SKM-1 treated with dmso at 0.1 percent for 144 hours (cell line): ENCODE measurements at regions not wholly inside any gene's neighbourhood (a gene's known extent, or its start where the extent isn't known, plus 50 kb on each side); places are given as distances from the start of the nearest gene placed in this dataset.

Experiments
- DNase-seq: peaks from one replicate; lab custom pipeline; 2025; ENCODE audit not compliant: unreplicated experiment; lab: John Stamatoyannopoulos, UW

DNA sequence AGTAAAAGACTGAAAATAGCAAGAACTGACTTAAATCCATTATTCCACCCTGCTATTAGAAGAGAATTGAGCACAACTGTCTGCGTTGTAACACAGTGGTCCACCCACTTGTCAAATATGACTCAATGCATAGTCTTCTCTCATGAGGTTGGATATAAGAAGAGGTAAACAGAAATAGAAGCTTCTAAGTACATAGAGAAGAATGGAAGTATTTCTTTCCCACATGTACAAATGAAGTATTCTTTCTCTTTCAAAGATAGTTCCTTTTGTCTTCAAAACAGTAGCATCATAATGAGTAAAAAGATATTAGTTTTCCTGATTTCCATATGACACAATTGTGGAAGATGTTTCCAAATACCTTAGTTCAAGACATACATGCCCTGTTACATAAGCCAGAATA lies 348.6 kb upstream of the CCDC54 start:
- no peak for DNase-seq

GRCh38 chr3:107032111-107032510 lies 345.1 kb upstream of the CCDC54 start:
- DNase-seq, result no peak

DNA sequence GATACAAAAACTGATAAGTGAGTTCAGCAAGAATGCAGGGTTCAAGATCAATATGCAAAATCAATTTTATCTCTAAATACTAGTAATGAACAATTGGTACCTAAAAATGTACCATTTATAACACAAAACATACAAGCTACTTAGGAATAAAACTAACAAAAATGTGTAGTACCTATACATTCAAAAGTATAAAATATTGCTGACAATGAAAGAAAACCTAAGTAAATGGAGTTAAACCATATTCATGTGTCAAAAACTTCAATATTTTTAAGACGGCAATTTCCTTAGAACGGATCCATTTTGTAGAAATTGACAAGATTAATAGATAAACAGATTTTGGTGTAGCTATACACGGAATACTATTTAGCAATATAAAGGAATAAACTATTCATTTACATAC lies 343.1 kb upstream of the CCDC54 start:
- DNase-seq, result no peak

DNA sequence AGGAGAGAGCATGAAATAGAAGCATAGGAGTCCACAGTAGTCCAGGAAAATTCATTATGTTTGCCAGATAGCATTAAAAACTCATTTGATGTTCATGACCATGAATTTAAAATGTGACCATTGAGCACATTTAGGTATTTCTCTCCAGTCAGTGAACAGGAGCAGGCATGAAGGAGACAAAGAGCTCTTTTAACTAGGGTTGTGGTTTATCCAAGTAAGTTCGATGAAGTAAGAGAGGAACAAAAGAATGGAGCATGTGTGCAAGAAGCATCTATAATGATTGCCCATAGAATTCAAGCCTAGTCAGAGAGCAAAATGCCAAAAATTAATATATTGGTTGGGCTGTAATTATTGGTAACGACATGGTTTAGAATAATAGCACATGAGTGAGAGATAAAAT lies 342.1 kb upstream of the CCDC54 start:
- no peak for DNase-seq

GRCh38 chr3:107044677-107045076 lies 332.6 kb upstream of the CCDC54 start:
- no peak for DNase-seq

DNA sequence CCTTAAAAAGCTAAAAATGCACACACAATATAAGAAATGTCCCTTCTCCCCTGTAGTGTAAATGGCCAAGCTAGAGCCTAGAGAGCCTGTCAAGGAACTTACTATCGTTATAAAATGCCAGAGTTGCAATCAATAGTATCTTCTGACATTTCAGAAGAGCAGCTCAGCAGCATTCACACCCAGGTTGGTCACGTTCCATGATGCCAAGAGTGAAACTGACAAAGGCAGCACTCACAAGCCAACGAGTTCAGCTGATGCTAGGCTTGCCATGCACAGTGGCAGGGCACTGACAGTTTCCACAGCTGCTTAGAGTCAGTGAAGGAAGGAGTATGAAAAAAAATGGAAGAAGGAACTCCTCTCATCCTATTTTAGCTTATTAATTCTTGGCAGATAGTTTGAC lies 331.4 kb upstream of the CCDC54 start:
- no peak for DNase-seq

GRCh38 chr3:107055181-107055942 lies 321.9 kb upstream of the CCDC54 start:
- DNase-seq, result no peak

- no peak for DNase-seq
Observed at GRCh38 chr3:107061466-107061865, 315.8 kb upstream of the CCDC54 start.

DNA sequence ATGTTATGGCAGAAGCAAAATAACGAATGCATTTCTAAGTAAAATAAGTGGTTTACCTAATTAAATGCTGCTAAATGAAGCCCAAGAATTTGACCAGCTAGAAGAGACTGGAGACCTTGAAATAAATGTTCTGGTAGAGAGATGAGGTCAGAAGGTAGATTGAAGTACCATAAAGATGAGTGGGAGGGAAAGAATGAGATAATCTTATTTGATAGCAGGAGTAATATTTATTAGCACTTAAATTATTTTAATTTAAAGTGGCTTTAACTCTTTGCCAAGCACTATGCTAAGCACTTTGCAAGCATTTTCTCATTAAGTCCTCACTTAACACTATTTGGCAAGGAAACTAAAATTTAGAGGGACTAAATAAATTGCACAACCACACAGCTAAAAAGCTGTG lies 314.9 kb upstream of the CCDC54 start:
- no peak for DNase-seq

GRCh38 chr3:107062787-107063186 lies 314.5 kb upstream of the CCDC54 start:
- no peak for DNase-seq

DNA sequence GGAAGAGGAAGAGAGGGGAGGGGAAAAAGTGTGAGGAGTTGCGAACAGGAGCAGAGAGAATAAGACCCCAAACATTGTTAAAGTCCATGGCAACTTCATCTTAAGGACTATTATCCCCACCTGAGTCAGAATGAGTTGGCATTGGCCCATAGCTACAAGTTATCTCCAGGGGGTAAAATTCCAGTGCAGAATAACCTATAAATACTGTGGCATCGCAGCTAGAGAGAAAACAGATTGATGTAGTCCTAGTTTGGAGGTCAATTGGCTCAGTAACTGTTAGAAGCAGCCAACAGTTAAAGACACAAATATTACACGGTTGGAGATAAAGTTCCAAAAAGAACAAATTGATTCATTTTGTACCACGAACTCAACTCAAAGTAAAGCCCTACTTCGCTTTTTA lies 313.9 kb upstream of the CCDC54 start:
- DNase-seq, result no peak

GRCh38 chr3:107064405-107065060 lies 312.7 kb upstream of the CCDC54 start:
- DNase-seq, result peak; percentile 66

DNA sequence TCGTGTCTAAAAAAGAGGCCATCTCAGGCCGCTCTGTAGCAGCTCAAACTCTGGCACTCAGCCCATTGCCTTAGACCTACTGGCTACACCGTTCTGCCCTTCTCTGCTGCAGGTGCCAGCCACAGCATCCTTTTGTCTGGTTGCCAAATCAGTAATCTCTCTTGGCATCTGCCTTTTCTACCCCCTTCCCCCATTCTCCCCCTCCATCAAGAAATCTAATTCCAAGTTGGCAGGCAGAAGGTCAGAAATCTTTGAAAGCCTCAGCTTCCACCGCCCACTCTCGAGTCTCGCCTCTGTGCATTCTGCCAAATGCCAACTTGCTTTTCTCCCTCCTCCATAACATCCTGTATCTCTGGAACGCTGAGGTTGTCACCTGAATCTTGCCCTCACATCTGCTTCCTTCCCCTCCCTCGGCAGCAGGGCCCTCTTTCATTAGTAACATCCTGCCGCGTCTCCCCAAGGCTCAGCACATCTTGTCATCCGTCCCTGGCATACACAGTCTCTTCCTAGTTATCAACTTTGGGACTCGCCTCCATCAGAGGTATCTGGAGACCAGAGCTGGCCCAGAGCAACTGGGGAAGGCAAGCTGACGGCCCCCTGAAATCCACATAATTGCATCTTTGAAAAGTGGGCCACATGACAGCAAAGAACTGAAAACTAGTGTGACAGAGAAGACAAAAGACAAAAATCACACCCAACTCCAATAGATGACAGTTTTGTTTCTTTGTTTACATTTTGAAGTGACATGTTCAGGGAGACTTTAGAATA lies 312.0 kb upstream of the CCDC54 start:
- no peak for DNase-seq

DNA sequence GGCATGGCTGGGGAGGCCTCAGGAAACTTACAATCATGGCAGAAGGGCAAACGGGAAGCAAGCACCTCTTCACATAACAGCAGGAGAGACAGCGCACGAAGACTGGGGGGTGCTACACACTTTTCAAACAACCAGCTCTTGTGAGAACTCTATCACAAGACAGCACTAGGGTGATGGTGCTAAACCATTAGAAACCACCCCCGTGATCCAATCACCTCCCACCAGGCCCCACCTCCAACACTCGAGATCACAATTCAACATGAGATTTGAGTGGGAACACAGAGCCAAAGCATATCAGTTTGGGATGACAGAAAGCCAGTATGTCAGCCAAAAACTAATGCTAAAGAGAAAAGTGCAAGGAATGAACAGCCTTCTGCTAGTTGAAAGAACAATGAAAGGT lies 309.8 kb upstream of the CCDC54 start:
- DNase-seq, result no peak

DNA sequence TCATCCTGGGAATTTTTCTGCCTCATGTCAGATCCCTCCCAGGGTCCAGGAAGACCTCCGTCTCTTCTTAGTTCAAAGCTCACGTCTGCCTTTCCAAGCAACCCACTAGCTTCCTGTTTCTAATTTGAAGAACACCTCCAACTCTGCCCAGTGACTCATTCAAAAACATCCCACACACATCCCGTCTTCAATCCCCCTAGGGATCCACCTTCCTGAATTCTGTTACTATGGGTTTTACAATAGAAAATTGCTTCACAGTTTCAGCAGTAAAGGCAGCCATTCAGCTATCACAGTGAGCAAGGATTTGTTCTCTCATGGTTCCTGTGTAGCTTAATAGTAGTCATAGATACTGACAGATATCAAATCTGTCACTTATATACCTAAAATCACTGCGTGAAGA lies 308.3 kb upstream of the CCDC54 start:
- DNase-seq, result no peak

DNA sequence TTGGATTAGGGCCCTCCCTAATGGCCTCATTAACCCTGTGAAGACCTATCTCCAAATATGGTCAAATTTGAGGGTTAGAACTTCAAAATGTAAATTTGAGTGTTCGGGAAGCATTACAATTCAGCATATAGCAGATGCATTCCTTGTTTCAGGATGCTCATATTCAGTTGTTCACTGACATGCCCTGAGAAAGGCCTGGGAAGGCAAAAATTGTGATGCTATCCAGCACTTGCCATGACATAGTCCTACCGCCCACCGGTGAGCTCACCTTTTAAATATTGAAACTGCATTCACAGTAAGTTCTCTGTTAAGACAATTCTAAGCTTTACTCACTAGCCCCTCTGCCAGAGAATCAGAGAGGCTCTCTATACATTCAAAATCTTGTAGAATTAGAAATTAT lies 300.3 kb upstream of the CCDC54 start:
- no peak for DNase-seq

DNA sequence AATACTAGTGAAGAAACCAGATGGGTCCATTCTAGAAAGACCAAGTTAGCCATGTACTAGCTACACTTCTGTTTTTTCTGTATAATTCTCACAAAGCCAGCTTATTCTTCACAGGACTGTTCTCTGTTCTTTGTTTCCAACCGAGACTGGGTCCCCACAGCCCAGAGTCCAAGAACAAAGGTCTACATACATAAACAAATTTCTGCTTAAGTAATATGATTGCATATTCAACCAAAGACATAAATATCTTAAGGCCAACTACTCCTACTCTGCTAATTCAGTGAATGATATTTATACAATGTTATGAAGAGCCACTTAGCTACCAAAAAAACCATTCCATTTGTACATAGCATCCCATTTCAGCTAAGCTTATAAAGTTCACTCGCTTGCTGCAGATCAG lies 299.8 kb upstream of the CCDC54 start:
- no peak for DNase-seq

- no peak for DNase-seq
Observed at GRCh38 chr3:107082527-107082926, 294.7 kb upstream of the CCDC54 start.

DNA sequence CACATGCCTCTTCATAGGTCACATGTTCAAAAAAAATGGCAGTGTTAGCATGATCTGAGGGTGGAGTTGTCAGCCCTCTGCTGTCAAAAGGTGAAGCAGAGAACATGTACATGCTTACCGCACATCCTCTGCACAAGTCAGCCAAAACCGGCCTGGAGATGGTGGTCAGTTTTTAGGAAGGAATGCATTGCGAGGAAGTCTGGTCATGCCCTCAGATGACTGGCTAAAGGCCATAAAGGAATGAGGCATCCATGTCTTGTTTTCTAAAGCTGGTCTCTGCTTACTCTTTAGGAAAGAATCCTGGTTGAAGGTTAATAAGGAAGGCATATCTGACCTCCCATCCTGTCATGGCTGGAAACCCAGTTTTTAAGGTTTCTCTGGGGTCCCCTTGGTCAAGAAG lies 292.0 kb upstream of the CCDC54 start:
- DNase-seq, result no peak

- no peak for DNase-seq
Observed at GRCh38 chr3:107092121-107092520, 285.1 kb upstream of the CCDC54 start.

GRCh38 chr3:107098864-107099263 lies 278.4 kb upstream of the CCDC54 start:
- DNase-seq, result no peak

- no peak for DNase-seq
Observed at GRCh38 chr3:107100137-107100536, 277.1 kb upstream of the CCDC54 start.
